GM21447 (cell line): ENCODE measurements at regions not wholly inside any gene's neighbourhood (a gene's known extent, or its start where the extent isn't known, plus 50 kb on each side); places are given as distances from the start of the nearest gene placed in this dataset.

ENCODE experiments used
- ATAC-seq: cut with Tn5 transposase; IDR thresholded peaks from one replicate; pipeline ENCODE4 v1.9.1; 2021; ENCODE audit not compliant: unreplicated experiment

DNA sequence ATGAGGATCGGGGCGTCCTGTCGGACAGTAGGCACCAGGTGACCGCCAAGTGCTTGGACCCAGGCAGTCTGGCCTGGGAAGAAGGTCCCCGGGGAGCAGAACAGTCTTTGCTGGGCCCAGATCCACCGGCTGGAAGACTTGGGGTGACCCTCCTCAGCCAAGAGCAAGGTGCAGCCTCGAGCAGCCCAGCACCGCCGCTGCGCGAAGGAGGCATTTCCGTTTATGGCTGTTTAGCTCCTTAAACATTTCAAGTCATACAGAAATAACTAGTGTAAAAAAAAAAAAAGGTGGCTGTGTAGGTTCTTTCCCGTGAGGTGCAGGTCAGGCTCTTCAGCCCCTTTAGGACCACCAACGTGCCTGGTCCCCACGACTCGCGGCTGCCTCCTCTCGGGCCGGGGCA lies 370.2 kb downstream of the CMPK2 start:
- no peak for ATAC-seq

DNA sequence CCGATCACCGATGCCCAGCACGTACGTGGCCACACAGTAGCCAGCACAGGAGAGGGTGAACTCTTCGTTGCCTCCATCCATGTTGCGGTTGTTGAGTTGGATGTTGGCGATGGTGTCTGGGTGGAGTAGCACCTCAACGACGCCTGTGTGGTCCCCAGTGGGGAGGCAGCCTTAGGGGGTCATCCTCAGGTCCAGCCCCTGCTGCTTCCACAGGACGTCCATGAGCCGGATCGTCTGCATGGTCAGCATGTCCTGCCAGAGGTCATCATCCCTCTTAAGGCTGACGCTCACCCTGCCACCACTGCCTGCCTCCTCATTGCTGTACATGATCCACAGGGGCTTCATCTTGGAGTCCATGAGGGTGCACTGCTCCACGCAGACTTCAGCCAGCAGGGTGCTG lies 369.3 kb downstream of the CMPK2 start:
- ATAC-seq, result no peak

DNA sequence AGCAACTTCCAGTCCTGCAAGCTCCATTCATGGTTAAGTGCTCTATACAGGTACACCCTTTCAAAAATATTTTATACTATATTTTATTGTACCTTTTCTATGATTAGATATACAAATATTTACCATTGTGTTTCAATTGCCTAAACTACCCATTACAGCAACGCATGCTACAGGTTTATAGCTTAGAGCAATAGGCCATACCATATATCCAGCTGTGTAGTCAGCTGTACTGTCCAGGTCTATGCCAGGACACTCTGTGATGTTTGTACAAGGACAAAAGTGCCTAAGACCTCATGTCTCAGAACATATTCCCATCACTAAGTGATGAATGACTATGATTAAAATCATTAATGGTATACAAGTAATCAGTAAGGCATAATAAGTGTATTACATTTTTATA lies 368.7 kb downstream of the CMPK2 start:
- no peak for ATAC-seq

DNA sequence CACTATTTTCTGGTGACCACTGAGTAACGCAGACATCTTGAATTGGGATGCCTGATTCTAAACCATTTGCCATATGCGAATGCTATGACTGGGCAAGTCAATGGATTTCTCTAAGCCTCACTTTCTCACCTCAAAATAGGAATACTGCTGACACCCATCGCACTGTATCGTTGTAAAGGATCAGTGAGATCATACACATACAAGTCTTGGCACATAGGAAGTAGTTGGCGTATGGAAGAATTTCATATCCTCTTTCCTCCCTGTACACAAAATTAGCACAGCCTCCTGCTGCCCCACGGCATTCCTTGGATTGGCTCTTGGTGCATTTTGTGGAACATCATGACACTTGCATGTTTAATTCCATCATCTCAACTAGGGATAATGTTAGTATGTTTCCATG lies 366.9 kb downstream of the CMPK2 start:
- no peak for ATAC-seq

DNA sequence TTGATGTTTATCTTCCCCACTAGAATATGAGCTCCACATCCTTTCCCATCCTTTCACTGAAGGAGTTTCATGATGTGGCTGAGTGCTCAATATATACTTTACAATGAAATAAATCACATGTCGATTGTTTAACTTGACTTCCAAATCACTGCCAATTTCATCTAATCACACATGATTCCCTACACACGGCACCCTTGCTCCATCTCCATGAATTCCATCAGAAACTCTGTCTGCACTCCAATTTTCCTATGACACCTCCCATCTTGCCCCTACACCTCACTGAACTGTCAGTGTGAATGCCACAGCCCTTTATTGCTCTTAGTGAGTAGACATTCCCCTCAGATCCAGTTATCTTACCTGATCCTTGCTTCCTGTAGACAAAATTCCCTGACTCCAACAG lies 366.0 kb downstream of the CMPK2 start:
- ATAC-seq, result no peak

DNA sequence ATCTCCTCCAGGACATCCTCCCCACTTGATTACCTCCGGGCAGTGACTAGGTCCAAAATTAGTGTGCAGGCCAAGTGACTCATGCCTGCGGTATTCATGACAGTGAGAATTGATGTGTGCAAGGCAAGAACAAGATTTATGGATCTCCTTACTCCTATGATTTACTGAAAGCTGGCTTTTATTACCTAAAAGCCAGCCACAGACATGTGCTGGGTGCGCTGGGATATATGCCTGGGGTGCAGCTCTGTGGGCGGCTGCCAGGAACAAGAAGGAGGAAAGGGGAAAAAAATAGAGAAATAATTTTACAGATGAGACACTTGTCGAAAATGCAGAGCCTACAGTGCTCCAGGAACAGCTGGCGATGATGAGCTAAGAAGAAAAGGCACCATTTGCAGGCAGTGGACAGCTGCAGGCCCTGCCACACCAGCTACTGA lies 359.3 kb downstream of the CMPK2 start:
- no peak for ATAC-seq

DNA sequence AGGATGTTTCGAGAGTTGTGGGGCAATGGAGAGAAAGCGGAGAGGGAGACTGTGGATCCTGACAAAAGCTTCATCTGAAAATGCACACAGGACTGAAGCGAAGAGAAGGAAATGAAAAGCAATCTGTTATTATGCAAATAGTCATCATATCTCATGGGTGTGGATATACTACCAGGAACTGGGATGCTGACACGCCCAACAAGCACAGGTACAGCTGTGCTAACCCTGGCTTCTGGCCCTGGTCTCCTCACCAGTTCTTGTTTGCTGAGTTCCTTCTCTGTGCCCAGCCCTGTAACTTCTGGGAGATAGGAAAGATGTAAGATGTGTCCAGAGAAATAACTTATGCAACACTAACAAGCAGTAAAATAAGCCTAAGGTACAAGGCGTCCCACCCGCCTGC lies 358.8 kb downstream of the CMPK2 start:
- ATAC-seq, result no peak

DNA sequence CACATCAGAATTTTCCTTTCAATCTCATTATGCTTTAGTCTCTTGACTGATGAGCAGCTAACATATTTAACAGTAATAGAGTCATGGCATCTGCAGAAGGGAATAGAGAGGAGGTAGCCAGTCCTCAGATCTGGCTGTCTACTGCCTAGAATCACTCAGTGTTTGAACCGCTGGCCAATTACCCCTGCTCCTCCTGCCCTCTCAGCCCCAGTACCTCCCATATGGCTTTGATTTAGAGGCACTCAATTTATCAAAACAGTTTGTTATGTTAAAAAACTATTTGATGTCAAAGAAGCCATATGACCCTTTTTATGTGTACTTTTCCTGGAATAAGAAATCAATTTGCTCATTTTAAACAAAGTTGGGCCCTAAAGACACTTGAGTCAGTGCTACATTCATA lies 355.2 kb downstream of the CMPK2 start:
- no peak for ATAC-seq

DNA sequence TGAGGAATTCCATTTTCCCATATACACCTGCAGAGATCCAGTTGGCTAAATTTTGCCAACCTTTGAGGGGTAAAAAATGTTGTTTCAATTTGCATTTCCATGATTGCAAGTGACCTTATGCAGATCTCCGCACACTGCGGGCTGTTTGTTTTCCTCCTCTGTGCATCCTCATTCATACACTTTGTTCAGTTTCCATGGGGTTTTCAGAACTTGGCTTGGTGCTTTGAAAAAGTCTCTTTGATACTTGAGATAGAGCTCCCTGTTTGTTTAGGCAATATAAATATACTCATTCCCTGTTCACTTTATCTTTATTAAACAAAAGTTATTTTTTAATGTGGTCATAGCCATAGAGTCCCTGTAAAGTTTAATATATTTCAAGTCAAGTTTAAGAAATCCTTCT lies 353.1 kb downstream of the CMPK2 start:
- no peak for ATAC-seq

DNA sequence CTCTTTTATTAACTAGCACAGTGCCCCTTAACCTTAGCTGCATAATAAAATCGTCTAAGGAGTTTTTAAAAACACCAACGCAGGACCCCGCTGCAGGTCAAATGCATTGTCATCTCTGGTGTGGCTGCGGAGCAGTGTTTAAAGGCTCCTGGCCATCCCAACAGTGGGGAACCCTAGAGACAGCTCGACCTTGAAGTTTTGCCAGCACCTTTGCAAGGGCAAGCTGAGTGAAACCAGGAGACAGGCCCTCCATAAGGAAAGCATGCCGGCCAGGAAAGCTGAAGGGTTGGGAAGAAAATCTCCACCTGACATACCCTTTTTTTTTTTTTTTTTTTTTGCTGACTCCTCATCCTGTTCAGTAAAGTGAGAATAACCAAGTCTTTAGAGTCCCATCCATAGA lies 349.0 kb downstream of the CMPK2 start:
- no peak for ATAC-seq

DNA sequence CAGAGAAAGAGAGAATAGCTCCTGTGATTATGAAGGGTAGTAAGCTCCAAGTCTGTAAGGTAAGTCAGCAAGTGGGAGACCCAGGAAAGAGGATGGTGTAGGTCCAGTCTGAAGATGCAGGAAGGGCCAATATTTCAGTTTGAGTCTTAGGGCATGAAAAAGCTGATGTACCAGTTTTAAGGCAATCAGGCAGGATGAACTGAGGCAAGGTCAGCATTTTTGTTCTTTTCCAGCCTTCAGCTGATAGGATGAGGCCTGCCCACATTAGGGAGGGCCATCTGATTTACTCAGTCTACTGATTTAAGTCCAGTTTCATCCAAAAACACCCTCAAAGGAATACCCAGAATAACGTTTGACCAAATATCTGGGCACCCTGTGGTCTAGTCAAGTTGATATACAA lies 347.3 kb downstream of the CMPK2 start:
- ATAC-seq, result no peak

DNA sequence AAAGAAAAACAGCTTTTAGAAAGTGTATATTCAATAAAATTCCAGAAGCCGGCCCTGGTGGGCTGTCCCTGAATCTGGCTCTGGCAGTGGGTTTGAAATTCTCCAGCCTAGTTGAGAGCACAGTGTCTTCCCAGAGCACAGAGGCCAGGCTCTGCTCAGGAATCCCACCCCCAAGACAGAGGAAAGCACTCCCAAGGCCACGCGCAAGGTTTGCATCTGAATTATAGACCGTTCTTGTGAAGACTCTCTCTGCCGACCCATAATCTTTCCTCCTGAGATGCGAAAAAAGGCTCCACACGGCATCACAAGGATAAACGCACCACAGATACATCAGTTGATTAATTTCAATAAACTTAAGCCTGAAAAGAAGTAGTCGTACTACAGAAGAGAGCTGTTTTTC lies 342.2 kb downstream of the CMPK2 start:
- no peak for ATAC-seq

DNA sequence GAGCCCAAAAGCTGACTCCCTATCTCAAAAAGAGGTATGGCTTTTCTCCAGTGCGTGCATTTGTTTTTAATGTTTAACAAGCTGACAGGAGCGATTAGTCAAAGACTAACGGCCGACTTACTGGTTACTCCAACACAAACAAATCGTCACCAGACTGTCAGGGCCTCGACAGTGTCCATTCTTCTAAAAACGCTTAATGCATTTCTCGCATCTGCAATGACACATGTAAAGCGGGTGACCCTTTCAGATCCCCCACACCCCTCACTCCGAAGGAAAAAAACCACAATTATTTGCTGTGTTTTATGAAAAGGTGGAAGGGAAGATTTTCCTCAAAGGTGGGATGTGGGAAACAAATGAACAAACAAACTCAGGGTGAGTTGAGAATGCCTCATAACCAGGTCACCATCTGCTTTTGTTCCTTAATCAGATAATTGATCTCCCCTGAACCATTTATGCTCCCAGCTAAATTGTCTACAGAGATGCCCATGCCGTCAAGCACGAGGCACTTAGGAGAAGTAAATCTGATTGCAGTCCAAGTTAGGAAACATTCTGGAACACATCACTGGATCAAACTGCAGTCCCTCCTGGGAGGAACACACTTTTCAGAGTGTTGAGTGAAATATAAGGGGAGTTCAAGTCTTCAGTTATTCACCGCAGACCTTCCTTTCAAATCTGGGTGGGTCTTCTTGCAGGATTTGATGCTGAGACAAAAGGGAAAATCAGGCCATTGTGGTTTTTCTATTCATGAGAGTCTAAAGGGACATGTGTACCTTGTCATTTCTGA lies 340.8 kb downstream of the CMPK2 start:
- no peak for ATAC-seq

DNA sequence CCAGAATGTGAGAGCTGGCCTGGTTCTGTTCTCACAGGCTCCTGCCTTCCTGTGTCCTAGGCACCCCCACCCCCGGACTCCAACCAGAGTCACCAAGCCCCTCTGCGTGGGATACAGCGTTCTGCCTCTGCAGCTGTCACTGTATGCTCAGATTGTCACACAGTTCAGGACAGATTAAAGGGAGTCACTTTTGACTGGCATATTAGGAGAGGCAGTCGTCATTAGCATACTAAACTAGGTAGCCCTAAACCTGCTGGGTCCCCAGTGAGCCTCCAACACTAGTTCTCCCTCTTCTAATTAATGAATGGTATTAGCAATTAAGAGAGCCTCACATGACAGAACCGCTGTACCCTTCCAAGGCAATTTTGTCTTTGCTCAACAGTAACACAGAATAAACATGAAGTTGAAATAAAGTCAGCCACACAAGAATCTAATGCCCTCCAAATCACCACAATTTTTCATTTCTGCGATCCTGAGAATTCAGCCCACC lies 340.2 kb downstream of the CMPK2 start:
- ATAC-seq, result no peak

DNA sequence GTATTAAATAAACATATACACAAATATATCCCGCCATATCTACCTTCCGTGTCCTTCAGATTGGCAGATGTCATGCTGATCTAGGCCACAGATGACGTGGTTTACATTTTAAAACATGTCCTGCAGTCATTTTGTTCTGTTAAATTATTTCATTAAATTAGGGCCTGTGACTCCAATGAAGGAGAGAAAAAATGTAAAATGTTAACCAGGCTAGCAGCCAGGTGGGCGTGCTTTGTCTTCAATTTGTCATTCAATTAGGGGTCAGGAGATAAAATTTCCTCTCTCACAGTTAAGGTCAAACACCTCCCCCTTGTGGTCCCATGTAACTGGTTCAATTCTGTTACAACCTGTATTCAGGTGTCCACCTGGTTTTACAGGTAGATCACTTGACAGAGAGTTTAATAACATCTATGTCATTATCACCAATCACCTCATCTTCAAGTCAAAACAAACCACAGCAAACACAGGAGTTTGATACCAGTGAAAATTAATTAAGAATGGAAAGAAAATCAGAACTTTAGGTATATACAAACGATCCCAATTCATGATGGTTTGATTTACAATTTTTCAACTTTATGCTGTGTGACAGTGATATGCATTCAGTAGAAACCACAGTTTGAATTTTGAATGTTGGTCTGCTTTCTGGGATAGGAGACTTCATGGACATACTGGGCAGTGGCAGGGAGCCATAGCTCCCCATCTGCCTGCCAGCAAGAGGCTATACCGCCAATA lies 339.4 kb downstream of the CMPK2 start:
- no peak for ATAC-seq

DNA sequence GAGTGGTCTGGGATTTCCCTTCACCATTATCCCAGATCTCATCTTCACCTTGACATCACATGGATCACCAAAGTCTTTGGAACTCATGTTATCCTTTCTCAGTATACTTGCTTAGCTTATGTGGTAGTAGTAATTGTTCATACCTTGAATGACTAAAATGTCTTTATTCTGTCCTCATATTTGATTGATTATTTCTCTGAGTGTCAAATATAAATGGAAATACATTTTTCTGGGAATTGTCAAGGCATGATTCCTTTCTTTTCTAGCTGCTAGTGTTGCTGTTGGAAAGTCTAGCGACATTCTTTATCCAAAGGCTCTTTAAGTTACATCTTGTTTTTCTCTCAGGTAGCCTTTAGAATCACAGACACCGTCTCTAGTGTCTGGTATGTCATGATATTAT lies 334.4 kb downstream of the CMPK2 start:
- ATAC-seq, result no peak

DNA sequence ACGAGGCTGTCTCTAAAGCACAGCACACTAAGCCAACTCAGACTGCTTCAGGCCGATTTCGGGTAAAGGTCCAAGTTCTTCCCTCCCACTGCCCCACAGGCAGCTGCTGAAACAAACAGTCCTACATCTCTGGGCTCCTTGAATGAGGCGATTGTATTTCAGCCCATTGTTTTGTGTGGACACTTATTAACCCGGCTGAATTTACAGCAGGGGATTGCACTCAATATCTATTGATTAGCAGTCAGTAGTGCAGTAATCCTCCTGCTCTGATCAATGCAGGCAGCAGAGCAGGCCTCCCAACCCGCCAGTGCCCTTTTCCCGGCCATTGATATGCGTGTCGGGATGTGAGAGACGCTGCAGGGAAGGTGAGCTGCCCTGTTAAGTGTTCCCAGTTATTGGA lies 330.1 kb downstream of the CMPK2 start:
- no peak for ATAC-seq

DNA sequence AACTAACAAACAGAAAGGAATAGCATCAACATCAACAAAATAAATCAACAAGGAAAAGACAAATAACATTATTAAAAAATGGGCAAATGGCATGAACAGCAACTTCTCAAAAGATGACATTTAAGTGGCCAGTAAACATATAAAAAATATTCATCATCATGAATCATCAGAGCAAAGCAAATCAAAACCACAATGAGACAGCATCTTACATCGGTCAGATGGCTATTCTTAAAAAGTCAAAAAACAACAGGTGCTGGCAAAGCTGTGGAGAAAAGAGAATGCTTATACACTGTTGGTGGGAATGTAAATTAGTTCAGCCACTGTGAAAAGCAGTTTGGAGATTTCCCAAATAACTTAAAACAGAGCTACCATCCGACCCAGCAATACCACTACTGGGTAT lies 327.1 kb downstream of the CMPK2 start:
- ATAC-seq, result no peak

DNA sequence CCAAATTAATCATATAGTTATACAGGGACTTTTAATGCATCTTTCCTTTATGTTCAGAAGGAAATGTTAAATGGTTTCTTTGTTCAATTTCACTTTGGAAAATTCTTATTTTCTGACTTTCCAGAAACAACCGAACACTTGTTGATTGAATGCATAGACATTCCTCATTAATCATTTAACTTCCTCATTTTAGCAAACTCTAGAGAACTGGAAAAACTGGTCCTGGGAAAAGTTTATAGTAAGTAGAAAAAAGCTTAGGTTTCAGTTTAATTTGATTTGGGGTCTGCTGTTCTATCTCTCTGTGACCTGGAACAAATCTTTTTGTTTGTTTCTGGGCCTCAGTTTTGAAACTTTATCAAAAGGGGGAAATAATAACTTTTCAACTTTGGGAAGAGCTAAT lies 320.4 kb downstream of the CMPK2 start:
- no peak for ATAC-seq

DNA sequence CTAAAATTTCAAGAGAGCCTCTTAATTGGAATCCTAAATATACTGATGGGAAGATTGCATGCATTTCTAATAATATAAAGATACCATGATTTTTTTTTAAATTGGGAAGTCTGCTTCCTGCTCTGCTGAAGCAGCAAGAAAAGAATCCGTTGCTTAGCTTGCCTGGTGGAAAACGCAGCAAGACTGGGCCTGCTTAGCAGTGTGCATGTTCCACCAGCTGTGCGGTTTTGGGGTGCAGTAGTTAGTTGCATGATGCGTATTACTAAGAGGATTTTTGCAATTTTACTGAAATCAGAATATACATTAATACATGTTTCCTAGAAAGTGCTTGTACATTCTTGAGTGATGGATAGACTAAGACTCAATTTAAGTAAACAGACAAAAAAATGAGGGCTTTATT lies 319.9 kb downstream of the CMPK2 start:
- no peak for ATAC-seq

DNA sequence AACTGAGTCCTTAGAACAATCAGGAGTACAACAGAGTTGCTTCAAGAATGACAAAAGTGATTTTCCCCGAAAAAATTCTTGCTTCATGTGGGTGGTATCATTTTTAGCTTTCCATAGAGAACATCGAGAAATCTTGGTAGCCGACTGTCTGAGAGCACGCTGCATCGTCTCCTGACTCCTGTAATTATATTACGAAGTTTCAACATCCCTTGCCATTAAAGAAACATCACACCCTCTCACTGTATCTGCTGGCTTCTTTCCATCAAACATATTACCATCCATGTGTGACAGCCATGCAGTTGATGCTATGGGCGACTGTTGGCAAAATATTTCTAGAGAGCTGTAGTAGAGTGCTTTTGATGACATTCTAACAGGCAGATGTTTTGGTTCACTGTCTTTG lies 311.2 kb downstream of the CMPK2 start:
- no peak for ATAC-seq

DNA sequence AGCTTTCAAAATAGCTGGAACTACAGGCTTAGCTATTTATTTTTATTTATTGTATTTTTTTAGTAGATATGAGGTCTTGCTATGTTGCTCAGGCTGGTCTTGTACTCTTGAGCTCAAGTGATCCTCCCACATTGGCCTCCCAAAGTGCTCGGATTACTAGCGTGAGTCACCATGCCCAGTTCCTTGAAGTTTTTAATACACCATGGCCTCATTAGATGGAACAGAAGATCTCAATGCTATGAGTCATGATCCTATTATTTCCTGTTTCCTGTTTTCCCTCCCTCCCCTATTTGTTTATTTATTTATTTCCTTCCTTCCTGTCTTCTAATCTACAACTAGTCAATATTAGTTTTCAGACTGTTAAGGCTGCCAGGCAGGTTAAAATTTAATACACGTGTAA lies 309.0 kb downstream of the CMPK2 start:
- no peak for ATAC-seq

DNA sequence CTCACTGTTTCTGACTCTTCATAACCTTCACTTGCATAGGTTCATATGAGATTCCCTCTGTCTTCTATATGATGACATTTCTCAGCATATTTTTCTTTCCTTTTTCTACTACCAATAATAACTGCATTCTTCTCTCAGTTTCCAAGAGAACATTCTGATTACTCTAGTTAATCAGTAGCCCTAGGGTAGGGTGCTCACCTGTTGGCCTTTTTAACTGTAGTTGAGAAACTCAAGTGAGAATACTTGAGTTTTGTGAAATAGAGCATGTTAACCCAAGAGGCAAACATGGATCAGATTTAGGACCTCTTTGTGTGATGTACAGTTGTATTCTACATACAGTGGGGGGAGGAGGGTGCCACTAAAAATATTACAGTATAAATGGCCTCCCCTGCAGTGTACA lies 308.0 kb downstream of the CMPK2 start:
- ATAC-seq, result no peak
